ENCODE measurements at regions not wholly inside any gene's neighbourhood (a gene's known extent, or its start where the extent isn't known, plus 50 kb on each side); places are given as distances from the start of the nearest gene placed in this dataset.

GRCh38 chr5:27414099-27414498, 375.7 kb upstream of the CDH9 start:
- TF ChIP-seq, protein P1, sequence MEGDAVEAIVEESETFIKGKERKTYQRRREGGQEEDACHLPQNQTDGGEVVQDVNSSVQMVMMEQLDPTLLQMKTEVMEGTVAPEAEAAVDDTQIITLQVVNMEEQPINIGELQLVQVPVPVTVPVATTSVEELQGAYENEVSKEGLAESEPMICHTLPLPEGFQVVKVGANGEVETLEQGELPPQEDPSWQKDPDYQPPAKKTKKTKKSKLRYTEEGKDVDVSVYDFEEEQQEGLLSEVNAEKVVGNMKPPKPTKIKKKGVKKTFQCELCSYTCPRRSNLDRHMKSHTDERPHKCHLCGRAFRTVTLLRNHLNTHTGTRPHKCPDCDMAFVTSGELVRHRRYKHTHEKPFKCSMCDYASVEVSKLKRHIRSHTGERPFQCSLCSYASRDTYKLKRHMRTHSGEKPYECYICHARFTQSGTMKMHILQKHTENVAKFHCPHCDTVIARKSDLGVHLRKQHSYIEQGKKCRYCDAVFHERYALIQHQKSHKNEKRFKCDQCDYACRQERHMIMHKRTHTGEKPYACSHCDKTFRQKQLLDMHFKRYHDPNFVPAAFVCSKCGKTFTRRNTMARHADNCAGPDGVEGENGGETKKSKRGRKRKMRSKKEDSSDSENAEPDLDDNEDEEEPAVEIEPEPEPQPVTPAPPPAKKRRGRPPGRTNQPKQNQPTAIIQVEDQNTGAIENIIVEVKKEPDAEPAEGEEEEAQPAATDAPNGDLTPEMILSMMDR (IDR thresholded peaks at IDR 0.05; ENCODE audit: control extremely low read depth, extremely low read depth, low read depth, missing control alignments), result no peak
- ChIA-PET POLR2A (no interaction called here), CTCF (no interaction called here)
- no peak for DNase-seq (ENCODE audit: extremely low spot score)

- TF ChIP-seq, protein P1 (IDR thresholded peaks at IDR 0.05; ENCODE audit: control extremely low read depth, extremely low read depth, low read depth, missing control alignments), result no peak
- ChIA-PET CTCF (no interaction called here), POLR2A (no interaction called here)
- DNase-seq (ENCODE audit: extremely low spot score), result no peak
Observed at GRCh38 chr5:27412384-27412783, 374.0 kb upstream of the CDH9 start.

GRCh38 chr5:27406020-27406419, 367.6 kb upstream of the CDH9 start:
- POLR2A ChIA-PET, result no interaction called here
- TF ChIP-seq, protein P1 (IDR thresholded peaks at IDR 0.05; ENCODE audit: control extremely low read depth, extremely low read depth, low read depth, missing control alignments), result no peak
- CTCF ChIA-PET, result no interaction called here
- no peak for DNase-seq (ENCODE audit: extremely low spot score)

GRCh38 chr5:27403243-27403882, 365.0 kb upstream of the CDH9 start:
- ChIA-PET POLR2A (no interaction called here), CTCF (no interaction called here)
- TF ChIP-seq, protein P1 (IDR thresholded peaks at IDR 0.05; ENCODE audit: control extremely low read depth, extremely low read depth, low read depth, missing control alignments), result no peak
- no peak for DNase-seq (ENCODE audit: extremely low spot score)

DNA sequence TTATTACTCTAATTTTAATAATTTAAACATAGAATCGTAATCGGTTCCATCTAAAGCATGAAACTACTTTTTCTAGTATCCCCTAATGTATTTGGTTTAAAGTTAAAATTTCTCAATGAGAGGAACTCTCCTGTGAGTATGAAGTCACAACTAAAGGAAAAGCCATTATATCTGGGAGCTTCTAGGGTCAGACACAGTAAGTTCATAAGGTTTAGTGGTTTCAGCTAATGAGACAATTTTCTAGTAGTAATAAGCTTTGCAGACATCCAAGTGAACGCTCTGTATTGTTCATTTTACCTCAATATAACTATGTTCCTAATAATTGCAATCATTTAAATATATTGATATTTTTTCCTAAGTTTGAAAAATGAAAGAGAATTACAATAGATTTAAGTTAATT, 364.4 kb upstream of the CDH9 start:
- TF ChIP-seq, protein P1 (IDR thresholded peaks at IDR 0.05; ENCODE audit: control extremely low read depth, extremely low read depth, low read depth, missing control alignments), result no peak
- ChIA-PET POLR2A (no interaction called here), CTCF (no interaction called here)
- DNase-seq (ENCODE audit: extremely low spot score), result no peak

DNA sequence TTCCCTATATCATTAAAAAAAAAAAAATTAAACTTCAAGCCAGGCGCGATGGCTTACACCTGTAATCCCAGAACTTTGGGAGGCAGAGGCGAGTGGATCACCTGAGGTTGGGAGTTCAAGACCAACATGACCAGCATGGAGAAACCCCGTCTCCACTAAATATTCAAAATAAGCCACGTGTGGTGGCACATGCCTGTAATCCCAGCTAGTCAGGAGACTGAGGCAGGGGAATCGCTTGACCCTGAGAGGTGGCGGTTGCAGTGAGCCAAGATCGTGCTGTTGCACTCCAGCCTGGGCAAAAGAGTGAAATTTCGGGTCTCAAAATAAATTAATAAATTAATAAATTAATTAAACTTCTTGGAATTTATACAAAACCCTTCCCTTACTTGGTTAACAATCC, 358.6 kb upstream of the CDH9 start:
- TF ChIP-seq, protein P1 (IDR thresholded peaks at IDR 0.05; ENCODE audit: control extremely low read depth, extremely low read depth, low read depth, missing control alignments), result no peak
- ChIA-PET POLR2A (no interaction called here), CTCF (no interaction called here)
- DNase-seq (ENCODE audit: extremely low spot score), result no peak

GRCh38 chr5:27392716-27393115, 354.3 kb upstream of the CDH9 start:
- ChIA-PET POLR2A (no interaction called here), CTCF (no interaction called here)
- no peak for DNase-seq (ENCODE audit: extremely low spot score)
- TF ChIP-seq, protein P1 (IDR thresholded peaks at IDR 0.05; ENCODE audit: control extremely low read depth, extremely low read depth, low read depth, missing control alignments), result no peak

All from GM10248 (cell line).